HCT116 (cell line): ENCODE measurements at regions not wholly inside any gene's neighbourhood (a gene's known extent, or its start where the extent isn't known, plus 50 kb on each side); places are given as distances from the start of the nearest gene placed in this dataset.

Source experiments
- CEBPB ChIP-seq: IDR thresholded peaks from 2 replicates; pipeline ENCODE4 v1.6.1; 2012; ENCODE audit warnings: low read depth
- CTCF ChIP-seq, 3 experiments: fragments of 200-600 bp in 1 of 3; sonication (generic) in 1 of 3; IDR thresholded peaks in 2 of 3; conservative IDR thresholded peaks in 1 of 3; 2 replicates each; pipeline ENCODE4 v1.5.1; 2012 to 2017; ENCODE audit warnings: low read depth in 2 of 3, low read length in 2 of 3, antibody characterized with exemption in 1 of 3, borderline replicate concordance in 1 of 3, control low read depth in 1 of 3, mild to moderate bottlenecking in 1 of 3, mixed read lengths in 1 of 3, mixed run types in 1 of 3, moderate library complexity in 1 of 3; ENCODE audit not compliant: insufficient read depth in 1 of 3
- MAX ChIP-seq: IDR thresholded peaks from 2 replicates; pipeline ENCODE4 v1.6.1; 2012
- POLR2A ChIP-seq: IDR thresholded peaks from 2 replicates; pipeline ENCODE4 v1.7.0; 2011; ENCODE audit warnings: borderline replicate concordance; ENCODE audit not compliant: insufficient read depth, insufficient read length; ENCODE audit errors: extremely low read depth
- POLR2AphosphoS5 ChIP-seq: IDR thresholded peaks from 2 replicates; pipeline ENCODE4 v1.6.1; 2011; ENCODE audit warnings: mild to moderate bottlenecking, low read depth, low read length, moderate library complexity
- SRF ChIP-seq: IDR thresholded peaks from 2 replicates; pipeline ENCODE4 v1.6.1; 2012; ENCODE audit warnings: low read depth
- ZNF274 ChIP-seq: fragments of 200-500 bp; sonication (Bioruptor generic); IDR thresholded peaks from 2 replicates; pipeline ENCODE4 v1.6.1; 2014; ENCODE audit warnings: mild to moderate bottlenecking, low read depth, low read length, inconsistent platforms

GRCh38 chr9:79430619-79431018, 141.1 kb upstream of the TLE4 start:
- TF ChIP-seq SRF (no peak), ZNF274 (no peak), CTCF (IDR thresholded peaks at IDR 0.05 in 2 of 3, conservative IDR thresholded peaks at IDR 0.05 in 1 of 3; ENCODE audit: borderline replicate concordance in 1 of 3, insufficient read depth in 1 of 3, low read depth in 2 of 3, low read length in 2 of 3) (no peak), POLR2A (no peak), CEBPB (no peak), POLR2AphosphoS5 (no peak), MAX (no peak)
